ENCODE measurements at regions not wholly inside any gene's neighbourhood (a gene's known extent, or its start where the extent isn't known, plus 50 kb on each side); places are given as distances from the start of the nearest gene placed in this dataset.

DNA sequence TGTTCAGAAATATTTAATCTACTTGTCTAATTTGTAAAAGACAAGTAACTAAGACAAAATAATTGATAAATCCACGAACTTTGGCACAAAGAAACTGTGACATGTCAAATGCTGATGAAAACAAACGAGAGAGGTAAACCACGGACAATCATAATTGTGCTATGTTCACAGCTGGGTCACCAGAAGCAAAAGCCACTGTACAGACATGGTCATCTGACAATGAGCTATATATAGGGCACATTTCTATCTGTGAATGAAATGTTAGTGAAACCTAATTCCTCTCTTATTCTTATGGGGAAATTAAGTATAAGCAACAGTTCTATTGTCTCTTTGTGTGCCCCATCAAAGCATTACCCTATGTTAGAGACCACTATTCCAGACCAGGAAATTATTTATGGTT lies 444.0 kb upstream of the TRAM1L1 start:
- TF ChIP-seq, protein P1, sequence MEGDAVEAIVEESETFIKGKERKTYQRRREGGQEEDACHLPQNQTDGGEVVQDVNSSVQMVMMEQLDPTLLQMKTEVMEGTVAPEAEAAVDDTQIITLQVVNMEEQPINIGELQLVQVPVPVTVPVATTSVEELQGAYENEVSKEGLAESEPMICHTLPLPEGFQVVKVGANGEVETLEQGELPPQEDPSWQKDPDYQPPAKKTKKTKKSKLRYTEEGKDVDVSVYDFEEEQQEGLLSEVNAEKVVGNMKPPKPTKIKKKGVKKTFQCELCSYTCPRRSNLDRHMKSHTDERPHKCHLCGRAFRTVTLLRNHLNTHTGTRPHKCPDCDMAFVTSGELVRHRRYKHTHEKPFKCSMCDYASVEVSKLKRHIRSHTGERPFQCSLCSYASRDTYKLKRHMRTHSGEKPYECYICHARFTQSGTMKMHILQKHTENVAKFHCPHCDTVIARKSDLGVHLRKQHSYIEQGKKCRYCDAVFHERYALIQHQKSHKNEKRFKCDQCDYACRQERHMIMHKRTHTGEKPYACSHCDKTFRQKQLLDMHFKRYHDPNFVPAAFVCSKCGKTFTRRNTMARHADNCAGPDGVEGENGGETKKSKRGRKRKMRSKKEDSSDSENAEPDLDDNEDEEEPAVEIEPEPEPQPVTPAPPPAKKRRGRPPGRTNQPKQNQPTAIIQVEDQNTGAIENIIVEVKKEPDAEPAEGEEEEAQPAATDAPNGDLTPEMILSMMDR (conservative IDR thresholded peaks at IDR 0.05), result no peak
- no peak overlapping the region for H4K91ac ChIP-seq (ENCODE audit: insufficient read length, low read depth, low read length)
- WGBS (ENCODE audit: extremely low coverage, insufficient read length, low lambda C conversion rate), result no CpG with 5 or more reads among the region's 3 CpGs

More for the DNA sequence above, 444.0 kb upstream of the TRAM1L1 start:
- H3K4me1 ChIP-seq (ENCODE audit: insufficient read depth, low read length), result no peaks in the 10 kb centered on the region
- no peak overlapping the region for H3K9ac ChIP-seq (ENCODE audit: extremely low read depth, insufficient read length, low read length)
- H2BK15ac ChIP-seq (ENCODE audit: low read depth, low read length), result no peak overlapping the region
- H3K4me2 ChIP-seq (ENCODE audit: insufficient read depth, insufficient read length, low read length), result no peak overlapping the region
- H3K23me2 ChIP-seq (ENCODE audit: insufficient read length, low read depth, low read length, poor library complexity, severe bottlenecking), result no peaks in the 10 kb centered on the region
- no peak overlapping the region for H3K56ac ChIP-seq (ENCODE audit: insufficient read length, low read depth, low read length)
- no peak overlapping the region for H3K18ac ChIP-seq (ENCODE audit: insufficient read length, low read depth, low read length)
- Mint-ChIP-seq H3K27ac (no peak overlapping the region), H3K9me3 (no peaks in the 10 kb centered on the region), H3K36me3 (ENCODE audit: insufficient read depth in 1 of 3, low read depth in 3 of 3) (no peaks in the 10 kb centered on the region), H3K4me1 (peaks cover 0 to 4% of the 10 kb centered on the region in 2 experiments; a peak in 2 of 4 replicates), H3K4me3 (no peak overlapping the region), H3K27me3 (ENCODE audit: low read depth) (no peaks in the 10 kb centered on the region)
- no peak overlapping the region for H3K27ac ChIP-seq (ENCODE audit: insufficient read length, low read depth, low read length)
- H4K8ac ChIP-seq (replicated peaks; ENCODE audit: insufficient read length, low read depth, low read length), result no peak overlapping the region
- H2BK5ac ChIP-seq (ENCODE audit: insufficient read length, low read length), result no peak overlapping the region
- H3K4ac ChIP-seq (ENCODE audit: low read depth, low read length), result no peak overlapping the region
- H2AFZ ChIP-seq (ENCODE audit: low read length), result no peak overlapping the region
- H3K9me3 ChIP-seq (ENCODE audit: control insufficient read depth, low read depth, low read length), result no peaks in the 10 kb centered on the region
- H2BK120ac ChIP-seq (ENCODE audit: low read depth, low read length, poor library complexity, severe bottlenecking), result no peak overlapping the region
- no peak overlapping the region for H4K5ac ChIP-seq (ENCODE audit: insufficient read length, low read depth, low read length)
- no peak overlapping the region for H2BK20ac ChIP-seq (ENCODE audit: low read depth, low read length, poor library complexity, severe bottlenecking)
- H4K20me1 ChIP-seq (ENCODE audit: control insufficient read depth, insufficient read depth, insufficient read length), result no peaks in the 10 kb centered on the region
- H3K14ac ChIP-seq (ENCODE audit: insufficient read depth, low read length), result no peak overlapping the region
- H3K27me3 ChIP-seq (ENCODE audit: insufficient read depth, low read length), result no peaks in the 10 kb centered on the region
- H2AK5ac ChIP-seq (ENCODE audit: insufficient read length, low read length), result no peak overlapping the region
- no peaks in the 10 kb centered on the region for H3K79me1 ChIP-seq (ENCODE audit: insufficient read depth, low read depth, low read length, poor library complexity, severe bottlenecking)
- H3K23ac ChIP-seq (ENCODE audit: insufficient read length, low read depth, low read length), result no peak overlapping the region
- H2BK12ac ChIP-seq (ENCODE audit: insufficient read length, low read depth, low read length), result no peak overlapping the region
- no peak overlapping the region for H3T11ph ChIP-seq (ENCODE audit: low read length)
- no peaks in the 10 kb centered on the region for H3K79me2 ChIP-seq (ENCODE audit: insufficient read depth, low read length)
- no peak for DNase-seq

Data from H9 (cell line).